GM18951 (cell line): ENCODE measurements at regions not wholly inside any gene's neighbourhood (a gene's known extent, or its start where the extent isn't known, plus 50 kb on each side); places are given as distances from the start of the nearest gene placed in this dataset.

Experiments used
- POLR2A ChIP-seq: IDR thresholded peaks from 4 replicates; pipeline ENCODE4 v1.6.1; 2011; ENCODE audit warnings: mild to moderate bottlenecking; ENCODE audit not compliant: insufficient read length, insufficient read depth; ENCODE audit errors: extremely low read depth
- in situ Hi-C: fragments of 300-500 bp; cut with MboI; formaldehyde crosslinking; loops from one replicate; pipeline ENCODE4 v1.12.0; 2022; ENCODE audit warnings: low sequenced_read_pairs, mixed read lengths, inconsistent platforms; ENCODE audit not compliant: unreplicated experiment

DNA sequence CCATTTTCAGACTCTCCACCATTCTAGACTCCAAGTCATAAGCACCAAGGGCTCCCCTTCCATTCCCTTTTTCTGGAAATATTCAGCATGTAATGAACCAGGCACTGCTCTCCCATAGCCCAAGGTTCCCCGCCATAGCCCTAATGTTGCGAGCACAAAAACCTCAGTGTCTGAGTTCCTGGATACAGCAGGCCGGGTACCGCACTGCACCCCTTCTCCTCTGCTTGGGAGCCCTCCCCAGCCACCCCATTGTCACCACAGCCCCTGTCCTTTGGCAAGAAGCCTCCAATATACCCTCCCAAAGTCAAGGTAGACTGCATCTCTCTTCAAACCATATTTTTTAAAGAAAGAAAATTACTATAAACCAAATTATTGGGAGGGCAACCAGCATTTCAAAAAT, 1341.1 kb downstream of the BRD1 start:
- in situ Hi-C loops = loop anchor here (25.0 kb wide), 1 partner anchor 1274 kb away; no protein-coding TSS in a partner anchor
- no peak for TF ChIP-seq POLR2A

DNA sequence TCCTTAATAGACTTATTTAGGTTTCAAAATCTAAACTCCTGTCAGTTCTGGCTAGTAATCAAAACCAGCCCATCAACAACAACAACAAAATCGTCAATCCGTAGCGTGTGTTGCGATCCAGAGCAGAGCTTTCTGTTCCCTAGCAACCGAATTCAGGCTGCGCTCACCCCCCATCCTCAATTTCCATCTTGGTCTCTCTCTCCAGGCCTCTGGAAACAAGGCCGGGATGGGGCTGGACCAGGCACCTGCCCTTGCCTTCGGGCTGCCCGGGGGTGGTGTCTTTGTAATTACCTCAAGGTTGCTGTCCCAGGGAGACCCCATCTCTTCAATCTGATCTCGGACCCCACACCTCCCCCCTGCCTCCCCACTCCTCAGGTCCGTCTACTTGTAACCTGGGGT, 1341.5 kb downstream of the BRD1 start:
- in situ Hi-C loops = loop anchor here (25.0 kb wide), 1 partner anchor 1274 kb away; no protein-coding TSS in a partner anchor
- TF ChIP-seq POLR2A = no peak

DNA sequence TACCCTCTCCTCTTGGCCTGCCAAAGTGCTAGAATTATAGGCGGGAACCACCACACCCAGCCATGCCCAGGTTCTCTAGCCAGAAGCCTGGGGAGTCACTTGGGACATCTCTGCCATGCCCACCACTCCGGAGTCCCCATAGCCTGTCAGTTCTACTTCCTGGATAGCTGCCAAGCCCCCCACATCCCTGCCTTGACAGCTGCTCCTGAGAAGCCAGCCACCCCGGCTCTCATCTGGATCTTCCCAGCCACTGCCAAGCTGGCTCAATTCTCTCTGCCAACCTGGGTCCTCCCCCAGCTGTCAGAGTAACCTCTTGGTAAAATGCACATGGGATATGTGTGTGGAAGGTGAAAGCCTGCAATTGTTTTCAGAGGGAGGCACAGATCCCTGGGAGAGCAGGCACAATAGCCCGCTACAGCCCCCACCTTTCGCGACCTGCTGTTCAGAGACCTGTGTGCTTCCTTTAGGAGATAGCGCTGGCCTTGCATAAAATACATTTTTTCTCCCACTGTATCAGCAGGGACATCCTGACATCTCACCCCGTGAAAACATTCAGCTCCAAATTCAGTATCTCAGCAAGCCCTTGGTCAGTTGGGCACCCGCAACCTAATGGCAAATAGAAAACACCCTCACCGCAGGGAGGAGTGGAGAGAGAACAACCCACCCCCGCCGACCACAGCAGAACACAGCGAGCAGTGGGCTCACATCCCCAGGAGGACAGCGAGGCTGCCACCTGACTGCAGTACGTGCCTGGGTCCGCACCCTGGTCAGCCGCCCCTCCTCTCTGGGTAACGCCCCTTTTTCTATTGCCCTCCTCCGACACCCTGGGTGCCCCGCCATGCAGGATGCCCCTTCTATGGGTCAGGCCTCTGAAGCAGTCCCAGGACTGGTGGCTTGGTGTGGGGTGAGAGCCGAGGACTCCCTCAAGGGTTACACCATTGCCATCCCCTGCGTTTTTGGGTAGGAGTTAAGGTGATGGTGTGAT, 1342.2 kb downstream of the BRD1 start:
- in situ Hi-C loops = loop anchor here (25.0 kb wide), 1 partner anchor 1273 kb away; no protein-coding TSS in a partner anchor
- no peak for TF ChIP-seq POLR2A

DNA sequence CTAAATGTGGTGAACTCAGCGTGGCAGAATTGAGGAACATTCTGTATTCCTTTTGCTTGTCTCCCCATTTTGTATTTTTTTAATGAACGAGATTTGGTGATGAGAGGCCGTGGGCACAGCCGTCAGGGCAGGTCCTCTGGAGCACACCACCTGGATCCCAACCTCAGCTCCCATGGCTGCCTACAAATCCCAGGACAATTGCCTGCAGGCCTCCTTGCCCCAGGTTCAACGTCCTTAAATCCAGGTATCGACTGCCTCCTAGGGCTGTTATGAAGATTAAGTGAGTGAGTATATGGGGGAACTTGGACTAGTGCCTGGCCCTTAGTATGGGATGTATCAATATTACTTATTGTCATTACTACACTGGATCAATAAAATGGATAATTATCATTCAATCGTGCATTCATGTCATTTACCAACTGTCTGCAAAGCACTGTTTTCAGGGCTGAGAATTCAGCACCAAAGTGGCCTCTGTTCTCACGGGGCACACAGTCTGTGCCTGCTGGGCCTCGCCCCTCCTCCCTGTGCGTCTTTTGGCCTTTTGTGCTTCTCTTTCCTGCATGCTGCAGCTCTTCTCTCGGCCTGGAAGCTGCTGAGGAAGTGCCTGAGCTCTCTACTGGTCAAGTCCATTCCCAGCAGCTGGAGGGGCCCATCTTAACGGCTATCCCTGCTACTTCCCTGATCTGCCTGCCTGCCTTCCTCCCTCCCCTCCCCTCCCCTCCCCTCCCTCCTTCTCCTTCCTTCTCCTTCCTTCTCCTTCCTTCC, 1343.7 kb downstream of the BRD1 start:
- in situ Hi-C loops = loop anchor here (25.0 kb wide), 1 partner anchor 1272 kb away; no protein-coding TSS in a partner anchor
- no peak for TF ChIP-seq POLR2A

DNA sequence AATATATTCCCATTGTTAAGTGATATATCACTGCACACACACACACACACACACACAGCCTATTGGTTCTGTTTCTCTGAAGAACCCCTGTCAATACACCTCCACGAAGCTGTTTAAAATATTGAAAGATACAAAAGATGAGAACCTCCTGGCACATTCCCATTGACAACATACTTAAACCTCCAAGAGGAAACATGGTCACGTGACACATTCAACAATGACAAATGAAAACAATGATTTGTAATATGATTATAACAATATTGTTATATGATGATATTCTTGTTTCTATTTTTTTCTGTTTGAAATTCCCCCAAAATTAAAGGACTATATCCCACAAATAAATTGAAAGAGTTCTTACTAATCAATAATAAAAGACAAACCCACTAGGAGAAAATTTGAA, 1344.9 kb downstream of the BRD1 start:
- in situ Hi-C loops = loop anchor here (25.0 kb wide), 1 partner anchor 1270 kb away; no protein-coding TSS in a partner anchor
- TF ChIP-seq POLR2A = no peak

DNA sequence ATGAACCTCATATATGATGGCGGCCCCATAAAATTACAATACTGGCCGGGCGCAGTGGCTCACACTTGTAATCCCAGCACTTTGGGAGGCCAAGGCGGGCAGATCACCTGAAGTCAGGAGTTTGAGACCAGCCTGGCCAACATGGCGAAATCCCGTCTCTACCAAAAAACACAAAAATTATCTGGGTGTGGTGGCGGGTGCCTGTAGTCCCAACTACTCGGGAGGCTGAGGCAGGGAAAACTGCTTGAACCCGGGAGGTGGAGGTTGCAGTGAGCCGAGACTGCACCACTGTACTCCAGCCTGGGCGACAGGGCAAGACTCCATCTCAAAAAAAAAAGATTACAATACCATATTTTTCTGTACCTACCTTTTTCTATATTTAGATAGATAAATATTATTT, 1345.5 kb downstream of the BRD1 start:
- in situ Hi-C loops = loop anchor here (25.0 kb wide), 1 partner anchor 1270 kb away; no protein-coding TSS in a partner anchor

DNA sequence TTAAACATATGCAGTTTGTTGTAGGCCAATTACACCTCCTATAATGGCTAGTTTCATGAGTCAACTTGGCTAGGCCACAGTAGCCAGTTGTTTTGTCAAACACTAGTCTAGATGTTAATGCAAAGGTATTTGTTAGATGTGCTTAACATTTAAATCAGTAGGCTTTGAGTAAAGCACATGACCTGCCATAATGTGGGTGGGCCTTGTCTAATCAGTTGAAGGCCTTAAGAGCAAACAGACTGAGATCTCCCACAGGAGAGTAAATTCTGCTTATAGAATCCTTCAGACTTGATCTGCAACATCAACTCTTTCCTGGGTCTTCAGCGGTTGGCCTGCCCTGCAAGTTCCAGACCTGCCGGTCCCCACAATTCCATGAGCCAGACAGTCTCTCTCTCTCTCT, 1345.9 kb downstream of the BRD1 start:
- in situ Hi-C loops = loop anchor here (25.0 kb wide), 1 partner anchor 1269 kb away; no protein-coding TSS in a partner anchor

DNA sequence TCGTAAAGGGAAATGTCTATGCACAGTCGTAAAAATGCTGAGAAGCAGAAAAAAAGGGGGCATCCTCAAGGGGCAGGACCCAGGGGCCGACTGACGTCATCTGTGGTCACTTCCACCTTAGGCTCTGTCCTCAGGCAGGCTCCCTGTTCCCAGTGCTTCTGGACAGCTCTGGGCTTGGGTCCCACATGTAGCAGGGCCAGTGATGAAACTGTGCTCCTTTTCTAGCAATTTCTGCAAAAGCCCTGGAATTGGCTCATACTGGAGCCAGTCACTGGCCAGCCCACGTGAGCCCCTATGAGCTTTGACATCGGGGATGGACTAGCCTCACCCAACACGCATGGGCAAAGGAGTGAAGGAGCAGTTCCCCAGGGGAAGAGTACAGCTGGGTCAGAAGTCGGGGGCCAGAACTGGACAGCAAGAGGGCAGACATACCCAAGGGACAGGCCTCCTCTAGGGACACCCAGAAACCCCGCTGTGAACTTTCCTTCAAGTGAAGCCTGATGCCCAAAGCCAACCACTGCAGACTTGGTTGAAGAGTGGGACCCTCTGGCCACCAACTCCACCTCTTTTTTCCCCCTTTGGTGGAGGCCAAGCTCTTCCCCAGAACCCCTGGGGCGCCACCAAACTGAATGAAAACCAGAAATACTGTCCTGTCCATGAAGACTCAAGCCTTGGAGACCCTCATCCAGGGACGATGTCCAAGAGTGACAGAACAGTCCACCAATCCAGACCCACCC, 1349.0 kb downstream of the BRD1 start:
- TF ChIP-seq POLR2A = no peak
- in situ Hi-C loops = loop anchor here (25.0 kb wide), 1 partner anchor 1266 kb away; no protein-coding TSS in a partner anchor

More for the DNA sequence above, 1345.9 kb downstream of the BRD1 start:
- no peak for TF ChIP-seq POLR2A

DNA sequence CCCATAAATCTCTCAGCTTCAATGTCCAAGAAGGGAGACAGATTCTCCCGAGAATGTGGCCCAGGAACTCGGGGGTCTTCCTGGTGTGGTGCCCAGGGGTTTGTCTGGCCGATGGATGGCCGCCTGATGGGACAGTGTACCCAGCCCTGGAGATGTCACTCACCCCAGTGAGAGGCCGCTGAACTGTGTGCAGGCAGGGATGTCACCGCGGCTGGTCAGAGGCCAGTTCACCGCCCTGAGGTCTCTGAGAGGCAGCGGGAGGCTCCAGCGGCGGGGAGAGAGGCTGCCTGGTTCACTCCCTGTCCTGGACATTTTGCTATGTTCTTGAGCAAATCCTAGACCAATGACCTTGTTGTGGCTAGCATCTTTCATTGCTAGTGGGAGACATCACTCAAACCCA, 1349.5 kb downstream of the BRD1 start:
- TF ChIP-seq POLR2A = no peak
- in situ Hi-C loops = loop anchor here (25.0 kb wide), 1 partner anchor 1266 kb away; no protein-coding TSS in a partner anchor

DNA sequence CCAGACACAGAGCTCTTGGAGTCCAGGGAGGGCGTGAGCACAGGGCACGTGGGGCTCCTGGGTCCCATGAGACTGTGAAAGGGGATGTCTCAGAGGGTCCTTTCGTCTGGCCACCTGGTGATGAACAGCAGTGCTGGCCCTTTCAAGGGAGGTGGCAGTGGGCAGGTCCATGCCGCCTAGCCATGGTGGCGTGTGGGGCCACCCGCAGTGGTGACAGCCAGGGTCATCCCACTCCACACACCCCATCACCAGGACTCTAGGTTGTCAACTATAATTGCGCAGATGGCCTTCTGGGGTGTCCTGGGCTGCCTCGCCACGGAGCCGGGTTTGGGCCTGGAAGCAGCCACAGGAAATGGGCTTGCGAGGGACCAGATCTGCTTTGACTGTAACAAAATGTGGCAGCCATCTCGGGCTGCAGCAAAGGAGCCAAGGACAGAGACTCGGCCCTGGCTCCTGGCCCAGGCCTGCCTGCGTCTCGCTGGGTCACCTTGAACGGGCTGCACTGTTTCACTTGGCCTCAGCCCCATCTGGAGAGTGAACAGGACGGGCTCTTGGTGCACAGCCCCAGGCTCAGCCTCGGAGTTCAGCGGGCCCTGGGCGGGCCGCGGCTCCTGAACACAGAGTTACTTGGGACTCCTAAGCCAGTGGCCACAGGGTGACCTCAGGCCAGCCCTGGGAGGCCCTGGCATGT, 1350.5 kb downstream of the BRD1 start:
- in situ Hi-C loops = loop anchor here (25.0 kb wide), 1 partner anchor 1265 kb away; no protein-coding TSS in a partner anchor
- no peak for TF ChIP-seq POLR2A

DNA sequence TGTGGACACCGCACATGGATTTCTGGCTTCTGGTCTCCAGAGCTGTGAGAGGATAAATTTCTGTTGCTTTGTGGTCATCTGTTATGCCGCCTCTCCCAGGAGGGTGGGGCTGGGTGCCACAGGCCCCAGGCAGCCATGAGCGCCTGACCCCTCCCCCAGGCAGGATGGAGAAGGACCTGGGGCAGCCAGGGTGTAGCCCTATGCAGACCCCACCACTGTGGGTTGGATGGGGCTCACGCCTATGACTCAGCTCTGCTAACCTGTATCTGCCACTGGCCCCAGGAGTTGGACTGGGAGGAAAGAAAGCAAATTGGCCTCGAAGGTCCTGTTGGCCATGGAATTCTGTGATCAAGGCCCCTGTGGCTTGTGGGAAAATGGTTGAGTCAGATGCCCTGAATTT, 1351.1 kb downstream of the BRD1 start:
- in situ Hi-C loops = loop anchor here (25.0 kb wide), 1 partner anchor 1264 kb away; no protein-coding TSS in a partner anchor
- no peak for TF ChIP-seq POLR2A

DNA sequence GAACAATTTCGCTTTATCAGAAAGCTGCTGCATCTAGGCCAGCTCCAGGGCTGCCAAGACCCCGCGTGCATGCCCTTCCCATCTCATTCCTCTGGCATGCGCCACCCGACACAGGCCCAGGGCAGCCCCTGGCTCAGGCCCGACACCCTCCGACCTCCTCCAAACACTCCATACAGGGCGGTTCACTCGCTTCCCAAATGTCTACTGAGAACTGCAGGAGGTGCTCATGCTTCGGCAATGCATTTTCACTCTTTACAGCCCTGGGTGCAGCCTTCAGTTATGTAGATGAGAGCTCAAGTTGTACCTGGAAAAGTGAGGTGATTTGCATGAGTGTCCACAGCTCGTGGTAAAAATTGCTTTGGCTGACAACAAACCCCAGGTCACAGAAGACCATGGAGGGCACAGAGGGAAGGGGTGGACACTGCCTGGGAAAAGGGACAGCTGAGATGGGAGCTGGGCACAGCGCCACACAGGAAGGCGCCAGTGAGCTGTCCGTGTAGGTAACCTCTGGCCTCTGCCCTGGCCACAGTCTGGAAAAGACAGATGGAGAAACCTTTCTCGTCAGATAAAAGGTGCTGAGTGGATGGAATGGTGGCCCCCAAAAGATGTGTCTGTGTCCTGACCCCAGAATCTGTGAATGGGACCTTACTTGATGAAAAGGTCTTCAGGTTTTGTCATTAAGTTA, 1351.9 kb downstream of the BRD1 start:
- in situ Hi-C loops = loop anchor here (25.0 kb wide), 1 partner anchor 1264 kb away; no protein-coding TSS in a partner anchor
- no peak for TF ChIP-seq POLR2A
